Ascending aorta (tissue), 2 donors: ENCODE measurements at regions not wholly inside any gene's neighbourhood (a gene's known extent, or its start where the extent isn't known, plus 50 kb on each side); places are given as distances from the start of the nearest gene placed in this dataset.
"Not testable (repeated sequence)": the region's sequence is repeated elsewhere in the genome, so short reads cannot be mapped to it uniquely, and the experiment has no call there.

Experiments
- DNase-seq, 2 donors: peaks; one replicate each; pipeline ENCODE4 v3.0.0-alpha.2; 2019; ENCODE audit warnings: low spot score in 2 of 2
- H3K27ac ChIP-seq, 2 donors: fragments of 200-600 bp; sonication (generic); one replicate each; pipeline ENCODE4 v1.5.1; 2016 to 2017; ENCODE audit warnings: mild to moderate bottlenecking in 1 of 2
- H3K27me3 ChIP-seq: fragments of 200-600 bp; sonication (generic); one replicate; pipeline ENCODE4 v1.5.1; 2017
- H3K36me3 ChIP-seq, 2 donors: fragments of 200-600 bp; sonication (generic); one replicate each; pipeline ENCODE4 v1.5.1; 2016
- H3K4me1 ChIP-seq, 2 donors: fragments of 200-600 bp; sonication (generic); one replicate each; pipeline ENCODE4 v1.5.1; 2016 to 2017; ENCODE audit warnings: mild to moderate bottlenecking in 1 of 2
- H3K4me3 ChIP-seq, 2 donors: fragments of 200-600 bp; sonication (generic); one replicate each; pipeline ENCODE4 v1.5.1; 2016 to 2017; ENCODE audit warnings: mild to moderate bottlenecking in 1 of 2
- H3K9me3 ChIP-seq, 2 donors: fragments of 200-600 bp; sonication (generic); one replicate each; pipeline ENCODE4 v1.5.1; 2016
- CTCF ChIP-seq, 3 experiments: fragments of 200-600 bp in 2 of 3; fragments of 450-650 bp in 1 of 3; sonication (generic) in 2 of 3; IDR thresholded peaks; one replicate each; pipeline ENCODE4 v1.5.1; 2016 to 2019; ENCODE audit warnings: antibody characterized with exemption in 3 of 3, mild to moderate bottlenecking in 1 of 3, moderate library complexity in 1 of 3
- intact Hi-C: fragments of 100-400 bp; cut with DNase I; formaldehyde crosslinking; loops from one replicate; pipeline ENCODE4 v1.15.1; 2023

GRCh38 chr10:2525781-2526180 lies 541.6 kb upstream of the PFKP start:
- no peak for DNase-seq
- TF ChIP-seq CTCF (IDR thresholded peaks at IDR 0.05): no peak
- Histone ChIP-seq H3K4me1 (no peaks in the 10 kb centered on the region), H3K36me3 (no peaks in the 10 kb centered on the region), H3K9me3 (no peaks in the 10 kb centered on the region), H3K27ac (no peak overlapping the region), H3K4me3 (no peak overlapping the region), H3K27me3 (no peaks in the 10 kb centered on the region)
- intact Hi-C loops: no loop called here

GRCh38 chr10:2519139-2519538 lies 548.2 kb upstream of the PFKP start:
- Histone ChIP-seq H3K27me3 (no peaks in the 10 kb centered on the region), H3K4me3 (no peak overlapping the region), H3K36me3 (no peaks in the 10 kb centered on the region), H3K27ac (no peak overlapping the region), H3K9me3 (no peaks in the 10 kb centered on the region), H3K4me1 (no peaks in the 10 kb centered on the region)
- TF ChIP-seq CTCF (IDR thresholded peaks at IDR 0.05): no peak
- intact Hi-C loops: no loop called here
- DNase-seq: no peak

GRCh38 chr10:2509081-2509531 lies 558.2 kb upstream of the PFKP start:
- Histone ChIP-seq H3K27ac (no peak overlapping the region), H3K36me3 (no peaks in the 10 kb centered on the region), H3K27me3 (no peaks in the 10 kb centered on the region), H3K4me3 (no peak overlapping the region), H3K4me1 (no peaks in the 10 kb centered on the region), H3K9me3 (no peaks in the 10 kb centered on the region)
- no peak for TF ChIP-seq CTCF (IDR thresholded peaks at IDR 0.05)
- intact Hi-C loops: no loop called here
- DNase-seq: no peak

- H3K4me3 ChIP-seq, intact Hi-C loops, H3K27ac ChIP-seq, H3K27me3 ChIP-seq, H3K4me1 ChIP-seq, H3K9me3 ChIP-seq, H3K36me3 ChIP-seq, DNase-seq: not testable (repeated sequence)
These were observed 565.9 kb upstream of the PFKP start for GRCh38 chr10:2501366-2501940.

GRCh38 chr10:2494399-2494798 lies 572.9 kb upstream of the PFKP start:
- Histone ChIP-seq H3K36me3 (no peaks in the 10 kb centered on the region), H3K9me3 (no peaks in the 10 kb centered on the region), H3K27ac (no peak overlapping the region), H3K4me3 (no peak overlapping the region), H3K27me3 (no peaks in the 10 kb centered on the region), H3K4me1 (no peaks in the 10 kb centered on the region)
- TF ChIP-seq CTCF (IDR thresholded peaks at IDR 0.05): no peak
- intact Hi-C loops: no loop called here
- DNase-seq: no peak

GRCh38 chr10:2488446-2489005 lies 578.8 kb upstream of the PFKP start:
- TF ChIP-seq CTCF (IDR thresholded peaks at IDR 0.05): no peak
- Histone ChIP-seq H3K27ac (no peak overlapping the region), H3K27me3 (no peaks in the 10 kb centered on the region), H3K4me1 (no peaks in the 10 kb centered on the region), H3K4me3 (no peak overlapping the region), H3K9me3 (no peaks in the 10 kb centered on the region), H3K36me3 (no peaks in the 10 kb centered on the region)
- DNase-seq: no peak
- intact Hi-C loops: no loop called here
